Esophagus muscularis mucosa (tissue), 3 donors: ENCODE measurements at regions not wholly inside any gene's neighbourhood (a gene's known extent, or its start where the extent isn't known, plus 50 kb on each side); places are given as distances from the start of the nearest gene placed in this dataset.

Source experiments
- CTCF ChIP-seq, 3 experiments: fragments of 200-600 bp in 2 of 3; fragments of 450-650 bp in 1 of 3; sonication (generic) in 2 of 3; IDR thresholded peaks; one replicate each; pipeline ENCODE4 v1.5.1; 2017 to 2019; ENCODE audit warnings: antibody characterized with exemption in 3 of 3, mild to moderate bottlenecking in 2 of 3, moderate library complexity in 1 of 3
- POLR2AphosphoS5 ChIP-seq, 2 donors: sonication (generic); formaldehyde crosslinking; IDR thresholded peaks; one replicate each; pipeline ENCODE4 v1.6.1; 2017; ENCODE audit warnings: antibody characterized with exemption in 2 of 2

DNA sequence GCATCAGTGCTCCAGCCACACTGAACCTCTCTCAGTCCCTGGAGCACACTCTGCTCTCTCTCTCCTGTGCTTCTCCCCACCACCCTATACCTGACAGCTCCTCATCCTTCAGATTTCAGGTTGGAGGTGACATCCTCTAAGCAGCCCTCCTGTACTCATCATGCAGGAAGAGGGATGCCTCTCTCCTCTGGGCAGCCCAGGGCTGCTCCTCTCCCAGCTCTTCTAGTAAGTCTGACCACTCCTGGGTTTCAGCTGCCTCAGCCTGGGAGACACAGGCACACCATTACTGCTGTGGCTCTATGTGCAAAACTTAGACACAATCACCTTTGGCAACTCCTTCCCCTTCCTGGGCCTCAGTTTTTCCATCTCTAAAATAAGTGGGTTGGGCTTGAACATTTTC, 232.4 kb upstream of the BRINP1 start:
- TF ChIP-seq POLR2AphosphoS5 (IDR thresholded peaks at IDR 0.05) (no peak), CTCF (IDR thresholded peaks at IDR 0.05) (no peak)
